ENCODE measurements at regions not wholly inside any gene's neighbourhood (a gene's known extent, or its start where the extent isn't known, plus 50 kb on each side); places are given as distances from the start of the nearest gene placed in this dataset.
A peak's percentile ranks its signal among the peaks of the same experiment; 100 is the strongest.

- TF ChIP-seq, protein P1, sequence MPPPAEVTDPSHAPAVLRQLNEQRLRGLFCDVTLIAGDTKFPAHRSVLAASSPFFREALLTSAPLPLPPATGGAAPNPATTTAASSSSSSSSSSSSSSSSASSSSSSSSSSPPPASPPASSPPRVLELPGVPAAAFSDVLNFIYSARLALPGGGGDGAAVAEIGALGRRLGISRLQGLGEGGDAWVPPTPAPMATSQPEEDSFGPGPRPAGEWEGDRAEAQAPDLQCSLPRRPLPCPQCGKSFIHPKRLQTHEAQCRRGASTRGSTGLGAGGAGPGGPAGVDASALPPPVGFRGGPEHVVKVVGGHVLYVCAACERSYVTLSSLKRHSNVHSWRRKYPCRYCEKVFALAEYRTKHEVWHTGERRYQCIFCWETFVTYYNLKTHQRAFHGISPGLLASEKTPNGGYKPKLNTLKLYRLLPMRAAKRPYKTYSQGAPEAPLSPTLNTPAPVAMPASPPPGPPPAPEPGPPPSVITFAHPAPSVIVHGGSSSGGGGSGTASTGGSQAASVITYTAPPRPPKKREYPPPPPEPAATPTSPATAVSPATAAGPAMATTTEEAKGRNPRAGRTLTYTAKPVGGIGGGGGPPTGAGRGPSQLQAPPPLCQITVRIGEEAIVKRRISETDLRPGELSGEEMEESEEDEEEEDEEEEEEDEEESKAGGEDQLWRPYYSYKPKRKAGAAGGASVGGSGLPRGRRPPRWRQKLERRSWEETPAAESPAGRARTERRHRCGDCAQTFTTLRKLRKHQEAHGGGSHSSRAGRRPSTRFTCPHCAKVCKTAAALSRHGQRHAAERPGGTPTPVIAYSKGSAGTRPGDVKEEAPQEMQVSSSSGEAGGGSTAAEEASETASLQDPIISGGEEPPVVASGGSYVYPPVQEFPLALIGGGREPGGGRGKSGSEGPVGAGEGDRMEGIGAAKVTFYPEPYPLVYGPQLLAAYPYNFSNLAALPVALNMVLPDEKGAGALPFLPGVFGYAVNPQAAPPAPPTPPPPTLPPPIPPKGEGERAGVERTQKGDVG (CRISPR knock-in tag; IDR thresholded peaks at IDR 0.05; ENCODE audit: borderline replicate concordance): peak; percentile 93
- TF ChIP-seq ZNF766 (CRISPR knock-in tag; IDR thresholded peaks at IDR 0.05; ENCODE audit: borderline replicate concordance) (peak; percentile 56; the same call in 1 of the 2 replicates), POLR2G (IDR thresholded peaks at IDR 0.05; ENCODE audit: low read depth, low read length) (peak; percentile 91), NCOA2 (CRISPR knock-in tag; IDR thresholded peaks at IDR 0.05) (peak; percentile 72; the same call in 1 of the 2 replicates), ZNF576 (CRISPR knock-in tag; IDR thresholded peaks at IDR 0.05) (0 out of 2 replicates have a peak, but pooled peaks have one; percentile 25), TBP (CRISPR knock-in tag; IDR thresholded peaks at IDR 0.05) (no peak), TEAD2 (CRISPR knock-in tag; IDR thresholded peaks at IDR 0.05) (no peak), ADNP (CRISPR knock-in tag; IDR thresholded peaks at IDR 0.05) (peak; percentile 29; the same call in 1 of the 2 replicates), TBX2 (CRISPR knock-in tag; IDR thresholded peaks at IDR 0.05; ENCODE audit: borderline replicate concordance) (peak; percentile 92), MLX (CRISPR knock-in tag; IDR thresholded peaks at IDR 0.05) (peak; percentile 82), POLR2AphosphoS2 (IDR thresholded peaks at IDR 0.05; ENCODE audit: low read depth, low read length) (no peak), ZNF281 (CRISPR knock-in tag; IDR thresholded peaks at IDR 0.05; ENCODE audit: borderline replicate concordance) (peak; percentile 49; the same call in 1 of the 2 replicates), ZNF557 (CRISPR knock-in tag; IDR thresholded peaks at IDR 0.05) (peak; percentile 83; the same call in 1 of the 2 replicates)
- TF ChIP-seq, protein P2, sequence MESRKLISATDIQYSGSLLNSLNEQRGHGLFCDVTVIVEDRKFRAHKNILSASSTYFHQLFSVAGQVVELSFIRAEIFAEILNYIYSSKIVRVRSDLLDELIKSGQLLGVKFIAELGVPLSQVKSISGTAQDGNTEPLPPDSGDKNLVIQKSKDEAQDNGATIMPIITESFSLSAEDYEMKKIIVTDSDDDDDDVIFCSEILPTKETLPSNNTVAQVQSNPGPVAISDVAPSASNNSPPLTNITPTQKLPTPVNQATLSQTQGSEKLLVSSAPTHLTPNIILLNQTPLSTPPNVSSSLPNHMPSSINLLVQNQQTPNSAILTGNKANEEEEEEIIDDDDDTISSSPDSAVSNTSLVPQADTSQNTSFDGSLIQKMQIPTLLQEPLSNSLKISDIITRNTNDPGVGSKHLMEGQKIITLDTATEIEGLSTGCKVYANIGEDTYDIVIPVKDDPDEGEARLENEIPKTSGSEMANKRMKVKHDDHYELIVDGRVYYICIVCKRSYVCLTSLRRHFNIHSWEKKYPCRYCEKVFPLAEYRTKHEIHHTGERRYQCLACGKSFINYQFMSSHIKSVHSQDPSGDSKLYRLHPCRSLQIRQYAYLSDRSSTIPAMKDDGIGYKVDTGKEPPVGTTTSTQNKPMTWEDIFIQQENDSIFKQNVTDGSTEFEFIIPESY (CRISPR knock-in tag; IDR thresholded peaks at IDR 0.05): peak; percentile 66; the same call in 1 of the 2 replicates
- TF ChIP-seq, protein P3, sequence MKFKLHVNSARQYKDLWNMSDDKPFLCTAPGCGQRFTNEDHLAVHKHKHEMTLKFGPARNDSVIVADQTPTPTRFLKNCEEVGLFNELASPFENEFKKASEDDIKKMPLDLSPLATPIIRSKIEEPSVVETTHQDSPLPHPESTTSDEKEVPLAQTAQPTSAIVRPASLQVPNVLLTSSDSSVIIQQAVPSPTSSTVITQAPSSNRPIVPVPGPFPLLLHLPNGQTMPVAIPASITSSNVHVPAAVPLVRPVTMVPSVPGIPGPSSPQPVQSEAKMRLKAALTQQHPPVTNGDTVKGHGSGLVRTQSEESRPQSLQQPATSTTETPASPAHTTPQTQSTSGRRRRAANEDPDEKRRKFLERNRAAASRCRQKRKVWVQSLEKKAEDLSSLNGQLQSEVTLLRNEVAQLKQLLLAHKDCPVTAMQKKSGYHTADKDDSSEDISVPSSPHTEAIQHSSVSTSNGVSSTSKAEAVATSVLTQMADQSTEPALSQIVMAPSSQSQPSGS (CRISPR knock-in tag; IDR thresholded peaks at IDR 0.05): peak; percentile 81
- TF ChIP-seq, protein P4, sequence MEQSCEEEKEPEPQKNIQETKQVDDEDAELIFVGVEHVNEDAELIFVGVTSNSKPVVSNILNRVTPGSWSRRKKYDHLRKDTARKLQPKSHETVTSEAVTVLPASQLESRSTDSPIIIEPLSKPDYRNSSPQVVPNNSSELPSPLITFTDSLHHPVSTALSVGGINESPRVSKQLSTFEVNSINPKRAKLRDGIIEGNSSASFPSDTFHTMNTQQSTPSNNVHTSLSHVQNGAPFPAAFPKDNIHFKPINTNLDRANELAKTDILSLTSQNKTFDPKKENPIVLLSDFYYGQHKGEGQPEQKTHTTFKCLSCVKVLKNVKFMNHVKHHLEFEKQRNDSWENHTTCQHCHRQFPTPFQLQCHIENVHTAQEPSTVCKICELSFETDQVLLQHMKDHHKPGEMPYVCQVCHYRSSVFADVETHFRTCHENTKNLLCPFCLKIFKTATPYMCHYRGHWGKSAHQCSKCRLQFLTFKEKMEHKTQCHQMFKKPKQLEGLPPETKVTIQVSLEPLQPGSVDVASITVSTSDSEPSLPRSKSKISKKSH (CRISPR knock-in tag; IDR thresholded peaks at IDR 0.05; ENCODE audit: borderline replicate concordance): peak; percentile 79; the same call in 1 of the 2 replicates
Observed at GRCh38 chr15:92809064-92809879, 90.9 kb upstream of the CHD2 start (continued).
